ENCODE measurements at regions not wholly inside any gene's neighbourhood (a gene's known extent, or its start where the extent isn't known, plus 50 kb on each side); places are given as distances from the start of the nearest gene placed in this dataset.

DNA sequence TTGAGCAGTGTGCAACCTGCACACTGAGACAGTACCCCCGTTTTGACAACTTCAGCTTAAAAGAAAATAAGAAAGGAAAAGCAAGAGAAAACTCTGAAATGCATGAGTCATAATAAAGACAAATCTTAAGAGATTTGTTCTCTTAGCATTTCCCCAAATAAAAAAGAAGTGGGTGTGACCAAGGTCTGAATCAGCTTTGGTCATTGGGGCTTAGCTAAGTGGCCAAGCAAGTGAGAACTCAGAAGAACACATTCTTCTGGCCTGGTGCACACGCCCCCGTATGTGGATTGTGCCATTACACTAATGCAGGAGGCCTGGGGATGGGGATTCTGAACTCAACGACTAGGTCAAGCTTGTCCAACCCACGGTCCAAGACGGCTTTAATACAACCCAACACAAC, 56.9 kb upstream of the PDZRN3 start:
- TF ChIP-seq, protein P1, sequence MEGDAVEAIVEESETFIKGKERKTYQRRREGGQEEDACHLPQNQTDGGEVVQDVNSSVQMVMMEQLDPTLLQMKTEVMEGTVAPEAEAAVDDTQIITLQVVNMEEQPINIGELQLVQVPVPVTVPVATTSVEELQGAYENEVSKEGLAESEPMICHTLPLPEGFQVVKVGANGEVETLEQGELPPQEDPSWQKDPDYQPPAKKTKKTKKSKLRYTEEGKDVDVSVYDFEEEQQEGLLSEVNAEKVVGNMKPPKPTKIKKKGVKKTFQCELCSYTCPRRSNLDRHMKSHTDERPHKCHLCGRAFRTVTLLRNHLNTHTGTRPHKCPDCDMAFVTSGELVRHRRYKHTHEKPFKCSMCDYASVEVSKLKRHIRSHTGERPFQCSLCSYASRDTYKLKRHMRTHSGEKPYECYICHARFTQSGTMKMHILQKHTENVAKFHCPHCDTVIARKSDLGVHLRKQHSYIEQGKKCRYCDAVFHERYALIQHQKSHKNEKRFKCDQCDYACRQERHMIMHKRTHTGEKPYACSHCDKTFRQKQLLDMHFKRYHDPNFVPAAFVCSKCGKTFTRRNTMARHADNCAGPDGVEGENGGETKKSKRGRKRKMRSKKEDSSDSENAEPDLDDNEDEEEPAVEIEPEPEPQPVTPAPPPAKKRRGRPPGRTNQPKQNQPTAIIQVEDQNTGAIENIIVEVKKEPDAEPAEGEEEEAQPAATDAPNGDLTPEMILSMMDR (IDR thresholded peaks at IDR 0.05; ENCODE audit: low read length): no peak
- TF ChIP-seq EZH2phosphoT487 (IDR thresholded peaks at IDR 0.05; ENCODE audit: low read length) (no peak), EZH2 (optimal IDR thresholded peaks at IDR 0.05; ENCODE audit: low read depth, low read length) (no peak)
